ENCODE measurements at regions not wholly inside any gene's neighbourhood (a gene's known extent, or its start where the extent isn't known, plus 50 kb on each side); places are given as distances from the start of the nearest gene placed in this dataset.

DNA sequence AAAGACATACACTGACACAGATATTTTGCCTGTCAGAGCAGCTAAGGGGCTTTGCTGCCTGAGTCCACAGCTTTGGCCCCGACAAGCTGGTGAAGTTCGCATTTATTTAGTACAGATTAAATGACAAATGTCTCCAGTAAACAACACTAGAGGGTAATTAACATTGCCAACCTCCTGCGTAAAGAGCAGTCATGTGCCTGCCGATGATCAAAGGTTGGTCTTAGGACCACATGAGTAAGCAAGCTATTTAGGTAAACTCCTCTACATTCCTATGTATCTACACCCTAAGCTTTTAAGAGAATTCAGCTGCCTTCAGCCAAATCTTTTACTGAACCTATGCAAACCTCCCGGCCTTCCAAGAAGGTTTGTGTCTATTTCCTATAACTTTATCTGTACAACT is 73.0 kb upstream of the PJA2 start:
- FAIRE-seq (no peak), DNase-seq (ENCODE audit: extremely low spot score, insufficient read length, low read depth) (no peak)

DNA sequence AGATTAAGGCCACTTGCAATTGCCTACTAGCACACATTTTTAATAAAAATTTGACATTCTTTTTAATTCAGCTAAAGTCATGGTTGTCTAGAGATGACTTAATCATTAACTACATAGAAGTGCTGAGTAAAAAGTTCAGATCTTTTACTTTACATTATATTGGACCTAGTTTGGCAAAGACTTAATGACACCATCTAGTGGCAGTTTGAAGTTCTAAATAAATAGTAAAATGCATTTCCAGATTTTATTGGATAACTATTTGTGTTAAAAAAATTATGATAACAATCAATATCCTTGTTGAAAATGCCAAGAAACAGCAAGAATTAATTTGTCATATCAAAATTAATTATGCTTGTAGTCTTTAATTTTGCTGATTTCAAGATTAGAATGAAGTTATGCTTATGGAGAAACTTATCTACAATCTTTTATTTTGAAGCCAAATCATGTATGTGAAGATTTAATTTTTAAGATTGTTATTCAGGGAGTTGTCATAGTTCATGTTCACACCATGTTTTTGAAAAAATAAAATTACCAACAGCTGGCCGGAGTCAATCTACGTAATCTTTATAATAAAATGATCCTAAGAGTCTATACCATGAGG is 69.6 kb upstream of the PJA2 start:
- peak; percentile 65 for FAIRE-seq
- no peak for DNase-seq (ENCODE audit: extremely low spot score, insufficient read length, low read depth)

DNA sequence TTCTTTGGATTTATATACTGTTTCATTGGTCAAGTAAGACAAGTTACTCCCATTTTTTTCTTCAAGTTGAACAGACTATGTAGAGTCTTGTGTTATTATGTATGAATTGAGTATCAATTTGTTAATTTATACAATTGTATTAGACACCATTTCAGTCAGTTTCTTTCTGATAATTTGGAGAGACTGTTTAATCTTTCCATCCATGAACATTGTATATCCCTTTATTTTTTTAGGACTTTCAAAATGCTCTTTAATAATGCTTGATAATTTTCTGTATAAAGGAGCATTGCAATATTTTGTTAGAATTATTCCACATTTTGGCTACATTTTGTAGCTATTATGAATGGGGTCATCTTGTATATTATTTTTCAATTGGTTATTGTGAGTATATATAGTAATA is 69.1 kb upstream of the PJA2 start:
- no peak for DNase-seq (ENCODE audit: extremely low spot score, insufficient read length, low read depth)
- FAIRE-seq = no peak

DNA sequence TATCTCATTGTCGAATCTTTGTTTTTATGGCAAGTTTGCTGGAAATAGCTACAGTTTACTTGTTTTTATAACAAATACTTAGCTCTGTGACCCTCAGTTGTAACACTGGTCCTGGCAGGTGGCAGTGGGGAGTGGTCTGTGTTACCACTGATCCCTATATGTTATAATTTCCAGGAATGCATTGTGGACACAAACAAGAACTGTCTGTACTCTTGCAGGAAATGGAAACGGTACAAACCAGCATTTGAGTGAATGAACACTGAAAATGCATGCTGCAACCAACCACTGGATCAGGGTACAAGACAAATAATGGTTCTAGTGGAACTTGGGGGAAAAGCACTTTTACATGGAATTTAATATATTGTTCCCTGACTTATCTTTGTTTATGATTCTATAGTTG is 66.5 kb upstream of the PJA2 start:
- DNase-seq (ENCODE audit: extremely low spot score, insufficient read length, low read depth) (no peak), FAIRE-seq (no peak)

DNA sequence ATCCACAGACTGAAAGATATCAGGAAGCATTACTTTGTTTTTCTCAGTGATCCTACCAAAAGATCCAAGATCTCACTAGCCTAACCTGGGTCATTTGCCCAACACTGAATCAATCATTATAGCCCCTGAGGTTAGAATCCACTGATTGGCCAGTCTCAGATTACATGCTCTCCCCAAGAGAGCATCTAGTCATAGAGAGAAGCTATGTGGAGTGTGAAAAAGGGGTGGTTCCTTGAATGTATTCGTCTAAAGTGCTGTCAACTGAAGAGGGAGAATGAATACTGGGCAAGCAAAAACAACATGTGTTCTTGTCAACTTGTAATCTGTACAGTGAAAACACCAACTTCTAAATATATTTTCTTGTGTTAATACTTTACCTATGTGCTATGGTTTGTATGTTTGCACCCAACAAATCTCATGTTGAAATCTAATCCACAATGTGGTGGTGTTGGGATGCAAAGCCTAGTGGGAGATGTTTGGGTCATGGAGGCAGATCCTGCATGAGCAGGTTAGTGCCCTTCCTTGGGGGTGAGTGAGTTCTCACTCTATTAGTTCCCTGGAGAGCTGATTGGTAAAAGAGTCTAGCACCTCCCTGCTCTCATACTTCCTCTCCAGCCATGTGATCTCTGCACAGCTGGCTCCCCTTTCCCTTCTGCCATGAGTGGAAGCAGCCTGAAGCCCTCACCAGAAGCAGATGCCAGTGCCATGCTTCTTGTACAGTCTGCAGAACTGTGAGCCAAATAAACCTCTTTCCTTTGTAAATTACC is 60.3 kb upstream of the PJA2 start:
- FAIRE-seq (no peak), DNase-seq (ENCODE audit: extremely low spot score, insufficient read length, low read depth) (no peak)

DNA sequence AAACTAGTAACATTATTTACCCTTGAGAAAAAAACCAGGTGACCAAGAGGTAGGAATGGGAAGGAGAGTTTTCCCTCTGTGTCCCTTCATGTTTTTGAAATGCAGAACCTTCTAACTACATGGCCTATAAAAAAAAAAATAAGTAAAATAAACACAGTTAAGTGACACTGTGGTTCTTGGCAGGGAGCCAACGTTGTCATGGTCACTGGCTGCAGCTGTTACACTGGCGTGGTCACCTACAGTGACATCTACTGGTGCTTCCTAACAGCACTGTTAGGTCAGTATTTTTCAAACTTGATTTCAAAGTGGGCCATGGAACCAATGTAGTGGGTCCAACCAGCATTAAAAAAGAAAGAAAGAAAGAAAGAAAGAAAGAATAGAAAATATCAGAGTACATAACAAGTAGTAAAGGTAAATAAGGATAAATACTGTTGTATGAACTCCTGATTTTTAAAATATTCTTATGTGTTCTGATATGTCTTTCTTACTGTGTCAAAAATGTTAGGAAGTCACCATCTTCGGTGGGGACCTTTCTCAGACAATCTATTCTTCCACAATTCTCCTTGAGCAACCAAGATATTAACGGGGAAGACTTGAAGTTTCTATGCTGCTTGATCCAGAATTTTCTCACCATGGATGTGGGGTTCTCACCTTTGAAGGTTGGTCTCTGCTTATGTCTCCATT is 59.1 kb upstream of the PJA2 start:
- FAIRE-seq (peak; percentile 94), DNase-seq (ENCODE audit: extremely low spot score, insufficient read length, low read depth) (peak; percentile 49)

DNA sequence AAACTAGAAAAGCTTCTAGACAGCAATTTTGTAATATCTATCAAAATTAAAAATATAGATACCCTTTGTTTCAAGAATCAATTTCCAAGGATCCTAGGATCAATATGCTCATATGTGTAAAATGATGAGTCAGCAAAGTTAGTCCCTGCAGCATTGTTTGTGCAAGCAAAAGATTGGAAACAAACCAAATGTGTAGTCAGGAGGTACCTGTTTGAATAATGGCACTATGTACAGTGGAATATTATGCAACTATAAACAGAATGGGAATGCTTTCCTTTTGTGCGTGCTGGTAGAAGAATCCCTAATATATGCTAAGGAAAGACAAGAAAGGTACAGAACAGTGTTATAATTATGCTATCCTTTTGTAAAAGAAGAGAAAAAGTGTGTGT is 58.5 kb upstream of the PJA2 start:
- FAIRE-seq = no peak
- no peak for DNase-seq (ENCODE audit: extremely low spot score, insufficient read length, low read depth)

DNA sequence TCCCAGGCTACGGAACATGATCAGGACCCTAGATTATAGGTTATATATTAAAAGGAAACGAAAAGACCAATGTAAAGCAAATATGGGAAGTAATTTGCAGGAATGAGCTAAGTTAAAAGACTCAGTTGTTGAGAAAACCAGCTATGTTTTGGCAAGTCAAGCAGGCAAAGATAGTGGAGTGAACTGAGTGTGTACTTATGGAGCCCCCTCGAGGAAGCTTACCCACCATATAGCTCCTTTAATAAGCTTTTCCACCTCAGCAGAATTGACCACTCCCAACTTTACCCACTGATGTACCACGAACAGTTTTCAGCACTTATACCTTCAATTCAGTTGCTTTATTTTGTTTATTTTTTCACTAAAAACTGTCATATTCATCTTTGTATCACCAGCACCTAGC is 57.3 kb upstream of the PJA2 start:
- no peak for FAIRE-seq
- DNase-seq (ENCODE audit: extremely low spot score, insufficient read length, low read depth) = no peak
